Spinal cord (tissue), 9 donors: ENCODE measurements at regions not wholly inside any gene's neighbourhood (a gene's known extent, or its start where the extent isn't known, plus 50 kb on each side); places are given as distances from the start of the nearest gene placed in this dataset.

Experiments
- DNase-seq, 6 donors: peaks; one replicate each; pipeline versions ENCODE4 v3.0.0 to v3.0.0-alpha.2; 2013 to 2015; ENCODE audit warnings: low spot score in 6 of 6, low read depth in 4 of 6
- H3K27ac ChIP-seq: one replicate; pipeline ENCODE4 v1.5.1; 2013; ENCODE audit warnings: low read depth, low read length, control low read depth
- H3K27me3 ChIP-seq: one replicate; pipeline ENCODE4 v1.6.1; 2013; ENCODE audit warnings: low read length; ENCODE audit not compliant: control insufficient read depth, insufficient read depth
- H3K36me3 ChIP-seq: one replicate; pipeline ENCODE4 v1.6.1; 2013; ENCODE audit warnings: low read length; ENCODE audit not compliant: control insufficient read depth, insufficient read depth
- H3K4me1 ChIP-seq: one replicate; pipeline ENCODE4 v1.6.1; 2013; ENCODE audit warnings: low read length; ENCODE audit not compliant: control insufficient read depth, insufficient read depth
- H3K4me3 ChIP-seq: one replicate; pipeline ENCODE4 v1.5.1; 2013; ENCODE audit warnings: low read depth, low read length, control low read depth
- H3K9me3 ChIP-seq: one replicate; pipeline ENCODE4 v1.6.1; 2013; ENCODE audit warnings: low read length; ENCODE audit not compliant: control insufficient read depth, insufficient read depth
- WGBS: methylation state at CpG from one replicate; pipeline ENCODE4 v1.1.5; 2013; ENCODE audit warnings: missing lambda C conversion rate; ENCODE audit not compliant: insufficient coverage; 5-methylcytosine and 5-hydroxymethylcytosine counted together
- donor health status: healthy.

GRCh38 chr5:123261752-123262151 is 161.5 kb downstream of the CEP120 start:
- no CpG with 5 or more reads among the region's 1 CpG for whole genome bisulfite sequencing
- H3K4me1 ChIP-seq: no peaks in the 10 kb centered on the region
- DNase-seq: no peak
- no peaks in the 10 kb centered on the region for H3K36me3 ChIP-seq
- no peak overlapping the region for H3K4me3 ChIP-seq
- no peaks in the 10 kb centered on the region for H3K27me3 ChIP-seq
- H3K27ac ChIP-seq: no peak overlapping the region
- no peaks in the 10 kb centered on the region for H3K9me3 ChIP-seq

DNA sequence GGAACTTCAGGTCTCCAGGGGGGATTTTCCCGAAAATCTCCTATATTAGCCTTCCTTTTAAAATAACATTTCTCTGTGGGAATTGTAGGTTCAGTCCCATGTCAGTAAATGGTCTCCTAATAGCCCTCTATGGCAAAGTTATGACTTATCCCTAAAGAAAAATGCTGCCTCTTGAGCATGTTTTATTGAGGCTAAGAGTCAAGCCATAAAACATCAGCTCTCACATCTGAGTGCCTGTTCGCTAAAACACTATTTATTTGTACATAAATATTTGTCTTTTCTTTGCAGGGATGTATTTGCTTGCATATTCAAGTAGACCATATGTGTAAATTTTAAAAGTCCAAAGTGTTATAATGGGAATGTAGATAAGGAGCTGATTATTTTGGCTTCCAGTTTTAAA is 160.4 kb downstream of the PRDM6 start:
- no peaks in the 10 kb centered on the region for H3K4me1 ChIP-seq
- no peak overlapping the region for H3K4me3 ChIP-seq
- no peak overlapping the region for H3K27ac ChIP-seq
- H3K36me3 ChIP-seq: no peaks in the 10 kb centered on the region
- no CpG with 5 or more reads among the region's 2 CpGs for WGBS
- H3K9me3 ChIP-seq: no peaks in the 10 kb centered on the region
- DNase-seq: no peak
- no peaks in the 10 kb centered on the region for H3K27me3 ChIP-seq

GRCh38 chr5:123245689-123246088 is 156.6 kb downstream of the PRDM6 start:
- no peaks in the 10 kb centered on the region for H3K27me3 ChIP-seq
- no peak for DNase-seq
- no peaks in the 10 kb centered on the region for H3K36me3 ChIP-seq
- WGBS: no CpG with 5 or more reads among the region's 1 CpG
- H3K4me3 ChIP-seq: no peak overlapping the region
- no peaks in the 10 kb centered on the region for H3K4me1 ChIP-seq
- H3K27ac ChIP-seq: no peak overlapping the region
- H3K9me3 ChIP-seq: no peaks in the 10 kb centered on the region

DNA sequence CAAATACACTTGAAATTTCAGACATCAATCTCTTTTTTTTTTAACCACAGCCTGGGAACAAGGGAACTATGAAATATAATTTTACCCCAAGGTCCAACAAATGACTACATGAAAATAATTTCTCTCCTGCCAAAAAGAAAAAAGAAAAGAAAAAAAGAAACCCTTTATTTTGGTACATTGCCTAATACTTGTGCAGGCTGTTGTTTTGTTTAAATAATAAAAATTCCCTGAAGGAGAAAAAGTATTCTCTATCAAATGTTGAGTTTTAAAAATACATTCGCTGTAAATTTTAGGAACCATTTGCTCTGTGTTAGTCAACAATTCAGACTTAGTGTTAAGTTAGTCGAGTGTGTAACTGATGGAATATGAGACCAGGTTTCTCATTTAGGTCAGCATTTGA is 155.4 kb downstream of the PRDM6 start:
- no peak overlapping the region for H3K27ac ChIP-seq
- H3K27me3 ChIP-seq: no peaks in the 10 kb centered on the region
- no peaks in the 10 kb centered on the region for H3K4me1 ChIP-seq
- DNase-seq: no peak
- no CpG with 5 or more reads among the region's 2 CpGs for WGBS
- H3K9me3 ChIP-seq: no peaks in the 10 kb centered on the region
- no peaks in the 10 kb centered on the region for H3K36me3 ChIP-seq
- H3K4me3 ChIP-seq: no peak overlapping the region
